ENCODE measurements at regions not wholly inside any gene's neighbourhood (a gene's known extent, or its start where the extent isn't known, plus 50 kb on each side); places are given as distances from the start of the nearest gene placed in this dataset.

GRCh38 chr4:95985051-95985450 lies 145.2 kb downstream of the PDHA2 start:
- TF ChIP-seq, protein P1, sequence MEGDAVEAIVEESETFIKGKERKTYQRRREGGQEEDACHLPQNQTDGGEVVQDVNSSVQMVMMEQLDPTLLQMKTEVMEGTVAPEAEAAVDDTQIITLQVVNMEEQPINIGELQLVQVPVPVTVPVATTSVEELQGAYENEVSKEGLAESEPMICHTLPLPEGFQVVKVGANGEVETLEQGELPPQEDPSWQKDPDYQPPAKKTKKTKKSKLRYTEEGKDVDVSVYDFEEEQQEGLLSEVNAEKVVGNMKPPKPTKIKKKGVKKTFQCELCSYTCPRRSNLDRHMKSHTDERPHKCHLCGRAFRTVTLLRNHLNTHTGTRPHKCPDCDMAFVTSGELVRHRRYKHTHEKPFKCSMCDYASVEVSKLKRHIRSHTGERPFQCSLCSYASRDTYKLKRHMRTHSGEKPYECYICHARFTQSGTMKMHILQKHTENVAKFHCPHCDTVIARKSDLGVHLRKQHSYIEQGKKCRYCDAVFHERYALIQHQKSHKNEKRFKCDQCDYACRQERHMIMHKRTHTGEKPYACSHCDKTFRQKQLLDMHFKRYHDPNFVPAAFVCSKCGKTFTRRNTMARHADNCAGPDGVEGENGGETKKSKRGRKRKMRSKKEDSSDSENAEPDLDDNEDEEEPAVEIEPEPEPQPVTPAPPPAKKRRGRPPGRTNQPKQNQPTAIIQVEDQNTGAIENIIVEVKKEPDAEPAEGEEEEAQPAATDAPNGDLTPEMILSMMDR (IDR thresholded peaks at IDR 0.05 in 4 of 5, conservative IDR thresholded peaks at IDR 0.05 in 1 of 5) = no peak
- TF ChIP-seq POLR2A (IDR thresholded peaks at IDR 0.05) = no peak
